ENCODE measurements at regions not wholly inside any gene's neighbourhood (a gene's known extent, or its start where the extent isn't known, plus 50 kb on each side); places are given as distances from the start of the nearest gene placed in this dataset.

DNA sequence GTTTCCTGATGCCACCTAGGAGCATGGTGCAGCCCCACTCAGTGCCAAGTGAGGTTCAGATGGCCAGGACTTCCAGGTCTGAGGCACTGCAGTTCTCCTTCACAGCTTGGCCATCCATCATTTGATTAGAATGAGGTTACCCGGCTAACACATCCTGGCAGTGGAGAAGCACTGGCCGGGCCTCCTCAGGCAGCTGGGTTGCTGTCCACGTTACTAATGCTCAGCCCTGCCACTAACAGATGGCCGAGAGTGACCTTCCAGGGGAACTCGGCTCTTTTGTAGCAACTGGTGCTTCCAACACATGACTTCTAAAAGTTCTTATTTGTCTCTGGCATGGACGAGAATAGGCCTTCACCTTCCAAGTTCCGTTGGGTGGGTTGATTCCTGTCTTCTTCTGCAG lies 204.6 kb upstream of the CFAP20DC start:
- TF ChIP-seq GATA3 (IDR thresholded peaks at IDR 0.05; ENCODE audit: low read depth, low read length) (no peak), GATA2 (IDR thresholded peaks at IDR 0.05; ENCODE audit: low read depth, low read length) (no peak)

All from SH-SY5Y (cell line).